GM19452 (cell line): ENCODE measurements at regions not wholly inside any gene's neighbourhood (a gene's known extent, or its start where the extent isn't known, plus 50 kb on each side); places are given as distances from the start of the nearest gene placed in this dataset.

Experiments
- ATAC-seq: cut with Tn5 transposase; IDR thresholded peaks from one replicate; pipeline ENCODE4 v1.9.1; 2021; ENCODE audit not compliant: unreplicated experiment

DNA sequence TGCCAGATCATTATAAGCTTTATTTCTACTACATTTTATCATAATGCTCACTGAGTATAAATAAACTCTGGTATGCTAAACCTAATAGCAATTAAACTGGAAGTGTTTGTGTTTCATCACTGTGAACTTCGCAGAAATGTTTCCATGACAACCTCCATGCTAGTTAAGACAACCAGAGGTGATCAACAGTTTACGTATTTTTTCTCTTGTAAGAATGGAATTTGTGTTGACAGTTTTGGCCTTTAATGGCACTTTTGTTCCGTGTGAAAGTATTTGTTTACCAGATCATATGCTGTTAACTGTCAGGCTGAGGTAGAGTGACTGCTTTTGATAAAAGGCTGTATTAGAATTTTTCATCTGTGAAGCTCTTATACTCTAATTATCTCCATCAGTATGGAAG is 212.1 kb upstream of the PPP1R3A start:
- ATAC-seq = no peak

DNA sequence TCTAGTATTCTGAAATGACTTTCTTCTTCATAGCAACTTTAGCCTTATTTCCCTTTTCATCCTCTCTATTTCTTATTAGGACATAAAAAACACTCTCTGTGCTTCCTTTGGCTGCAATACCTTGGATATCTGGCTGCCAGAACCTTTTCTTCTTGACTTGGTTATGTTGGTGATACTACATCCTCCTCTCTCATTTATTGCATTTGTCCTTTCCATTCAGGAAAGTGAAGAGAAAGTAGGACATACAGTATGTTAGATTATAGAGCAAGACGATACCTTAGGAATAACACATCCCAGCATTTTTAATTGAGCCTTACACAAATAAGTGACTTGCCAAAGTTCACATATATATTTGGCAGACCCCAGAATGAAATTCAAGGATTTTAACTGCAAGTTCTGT is 210.1 kb upstream of the PPP1R3A start:
- no peak for ATAC-seq

DNA sequence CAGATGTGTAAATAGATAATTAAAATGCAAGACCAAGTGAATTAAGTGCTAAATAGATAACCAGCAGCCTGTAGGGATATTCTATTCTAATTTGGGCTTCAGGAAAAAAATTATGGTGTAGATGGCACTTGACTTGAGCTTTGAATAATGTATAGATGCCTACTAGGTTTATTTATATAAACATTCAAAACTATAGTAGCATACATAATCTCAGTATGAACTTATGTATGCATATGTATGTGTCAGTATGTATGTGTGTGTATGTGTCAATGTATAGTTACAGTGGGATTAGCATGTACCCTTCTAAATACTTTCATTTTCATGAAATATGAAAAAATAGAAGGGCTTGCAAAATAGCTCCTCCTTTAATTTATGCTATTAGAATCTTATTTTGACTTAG is 207.3 kb upstream of the PPP1R3A start:
- ATAC-seq = no peak

GRCh38 chr7:114112806-114113205 is 194.0 kb upstream of the PPP1R3A start:
- ATAC-seq = no peak

DNA sequence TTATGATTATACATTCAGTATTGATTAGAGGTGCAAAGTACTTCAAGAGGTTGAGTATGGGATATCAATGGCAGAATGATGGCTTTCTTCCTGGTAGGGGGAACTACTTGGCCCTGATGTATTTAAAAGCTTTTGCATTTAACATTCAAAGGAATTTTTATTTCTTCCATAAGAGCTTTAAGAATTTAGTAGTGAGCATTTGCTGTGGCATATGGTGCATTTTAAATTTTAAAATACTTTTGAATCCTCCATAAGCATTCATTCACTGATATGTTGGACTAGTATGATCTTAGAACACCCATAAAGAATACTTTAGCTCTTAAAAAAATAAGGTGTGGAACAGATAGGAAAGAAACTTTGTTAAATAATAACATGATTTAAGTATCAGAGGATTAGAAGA is 191.9 kb upstream of the PPP1R3A start:
- ATAC-seq = no peak

- no peak for ATAC-seq
Measured at GRCh38 chr7:114109721-114110120, 190.9 kb upstream of the PPP1R3A start.

DNA sequence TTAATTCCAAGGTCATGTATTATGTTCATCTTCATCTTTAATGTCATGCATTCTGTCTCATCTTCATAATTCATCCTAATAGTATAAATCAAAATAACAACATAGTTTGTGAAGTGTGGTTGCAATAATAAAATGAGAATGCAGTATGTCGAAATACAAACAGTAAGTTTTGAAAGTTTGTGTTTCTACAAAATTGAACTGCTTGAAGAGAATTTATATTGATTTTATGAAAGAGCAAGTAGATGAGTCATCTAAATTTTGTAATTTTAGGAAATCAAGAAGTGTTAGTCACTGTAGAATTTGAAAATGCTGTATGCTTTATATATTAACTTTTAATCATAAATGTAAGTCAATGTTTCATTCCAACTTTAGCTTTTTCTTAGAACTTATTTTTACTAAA is 190.5 kb upstream of the PPP1R3A start:
- no peak for ATAC-seq

- ATAC-seq = no peak
Measured at GRCh38 chr7:114108510-114108909, 189.7 kb upstream of the PPP1R3A start.

DNA sequence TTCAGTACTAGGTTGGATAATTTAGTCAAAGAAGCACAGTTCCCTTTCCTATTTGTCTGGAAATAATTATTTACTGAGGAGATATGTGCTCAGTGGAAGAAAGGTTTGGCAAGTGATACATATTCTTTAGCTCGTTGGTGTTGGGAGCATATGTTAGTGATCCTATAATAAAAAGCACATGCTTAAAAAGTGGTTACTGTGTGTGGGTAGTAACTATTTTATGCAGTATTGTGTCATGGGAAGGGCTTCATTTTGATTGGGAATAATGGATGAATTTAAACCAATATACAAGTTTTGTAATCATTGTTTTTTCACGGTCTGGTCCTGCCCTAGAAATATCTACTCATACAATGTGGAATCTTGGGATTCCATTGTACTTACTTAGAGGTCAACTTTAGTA is 188.7 kb upstream of the PPP1R3A start:
- ATAC-seq = no peak

GRCh38 chr7:114104035-114104434 is 185.2 kb upstream of the PPP1R3A start:
- no peak for ATAC-seq

GRCh38 chr7:114102996-114103395 is 184.2 kb upstream of the PPP1R3A start:
- ATAC-seq = no peak

- ATAC-seq = no peak
Measured at GRCh38 chr7:114102131-114102530, 183.3 kb upstream of the PPP1R3A start.

DNA sequence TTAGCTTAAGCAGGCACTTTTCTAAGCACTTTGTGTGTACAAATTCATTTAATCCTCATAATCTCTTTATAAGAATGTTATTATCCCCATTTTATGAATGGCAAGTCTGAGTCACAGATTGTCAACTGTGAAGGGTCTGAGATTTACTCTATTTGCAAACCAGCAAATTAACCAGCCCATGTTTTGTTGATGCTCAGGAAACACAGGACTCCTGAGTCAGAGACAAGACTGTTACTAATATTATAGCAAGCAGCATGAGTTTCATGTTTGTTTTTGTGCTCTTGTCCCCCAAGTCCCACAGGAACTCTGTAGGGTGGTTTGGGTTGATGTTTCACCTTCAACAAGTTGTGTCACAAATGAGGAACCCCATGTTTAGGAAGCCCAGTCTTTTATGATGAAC is 182.0 kb upstream of the PPP1R3A start:
- no peak for ATAC-seq

DNA sequence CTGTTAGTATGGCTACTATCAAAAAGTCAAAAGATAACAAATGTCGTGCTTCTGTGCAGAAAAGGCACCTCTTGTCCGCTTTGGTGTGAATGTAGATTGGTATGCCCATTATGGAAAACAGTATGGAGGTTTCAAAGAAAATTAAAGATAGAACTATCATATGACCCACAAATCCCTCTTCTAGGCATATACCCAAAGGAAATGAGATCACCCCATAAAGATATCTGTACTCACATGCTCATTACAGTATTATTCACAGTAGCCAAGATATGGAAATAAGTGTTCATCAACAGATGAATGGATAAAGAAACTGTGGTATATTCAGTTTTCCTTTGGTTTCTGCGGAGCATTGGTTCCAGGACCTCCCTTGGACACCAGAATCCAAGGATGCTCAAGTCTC is 180.5 kb upstream of the PPP1R3A start:
- ATAC-seq = no peak

DNA sequence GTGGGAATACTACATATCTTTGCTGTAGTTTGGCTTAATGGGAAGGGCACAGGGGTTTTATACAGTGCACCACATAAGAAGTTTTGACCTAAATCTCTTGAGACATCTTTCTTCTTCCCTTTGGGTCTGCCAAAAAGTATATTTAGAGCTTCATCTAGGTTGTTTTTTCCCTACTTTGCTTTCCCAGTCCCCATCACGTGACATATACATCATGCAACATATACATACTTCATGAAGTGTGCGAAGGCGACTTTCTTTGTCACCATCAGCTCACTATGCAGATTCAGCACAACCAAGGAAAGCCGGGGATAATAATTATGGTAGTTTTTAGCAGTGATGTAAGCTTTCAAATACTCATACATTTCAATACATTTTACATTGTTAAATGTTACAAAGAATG is 177.1 kb upstream of the PPP1R3A start:
- no peak for ATAC-seq

- no peak for ATAC-seq
Measured at GRCh38 chr7:114088470-114088940, 169.7 kb upstream of the PPP1R3A start.

DNA sequence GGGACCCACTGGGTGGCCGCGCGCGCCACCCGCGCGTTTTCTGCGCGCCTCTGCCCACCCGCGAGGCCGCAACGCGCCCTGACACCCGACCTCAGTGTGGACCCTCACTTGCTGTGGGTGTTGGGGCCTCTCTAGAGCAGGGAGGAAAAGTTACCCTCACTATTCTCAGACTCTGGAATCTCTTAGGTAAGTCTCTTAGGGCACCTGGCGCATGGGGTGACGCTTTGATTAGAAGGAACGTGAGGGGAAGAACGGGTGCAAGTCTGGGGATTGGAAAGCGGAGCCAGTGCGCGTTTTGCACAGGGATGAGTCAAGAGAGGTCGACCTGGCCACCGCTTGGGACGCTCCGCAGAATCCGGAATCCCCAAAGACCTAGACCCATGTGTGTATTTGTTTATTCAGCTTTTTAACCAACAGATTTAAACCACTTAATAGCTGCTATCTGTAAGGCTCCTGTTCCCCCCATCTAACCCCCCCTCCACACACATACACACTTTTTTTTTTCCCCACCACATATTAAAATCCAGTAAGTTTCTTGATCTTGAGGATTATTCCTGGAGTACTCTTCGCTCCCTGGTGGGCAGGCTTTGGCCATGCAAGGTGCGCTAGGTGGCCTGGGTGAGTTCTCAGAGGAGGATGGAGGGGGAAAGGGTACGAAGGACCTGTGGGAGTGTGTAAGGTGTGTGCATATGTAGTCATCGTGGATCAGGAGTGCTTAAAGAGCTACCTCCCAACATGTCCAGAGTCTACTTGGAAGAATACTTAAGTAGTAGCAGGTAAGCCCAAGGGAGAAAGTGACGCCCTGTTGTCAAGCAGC is 169.1 kb upstream of the PPP1R3A start:
- ATAC-seq = no peak

DNA sequence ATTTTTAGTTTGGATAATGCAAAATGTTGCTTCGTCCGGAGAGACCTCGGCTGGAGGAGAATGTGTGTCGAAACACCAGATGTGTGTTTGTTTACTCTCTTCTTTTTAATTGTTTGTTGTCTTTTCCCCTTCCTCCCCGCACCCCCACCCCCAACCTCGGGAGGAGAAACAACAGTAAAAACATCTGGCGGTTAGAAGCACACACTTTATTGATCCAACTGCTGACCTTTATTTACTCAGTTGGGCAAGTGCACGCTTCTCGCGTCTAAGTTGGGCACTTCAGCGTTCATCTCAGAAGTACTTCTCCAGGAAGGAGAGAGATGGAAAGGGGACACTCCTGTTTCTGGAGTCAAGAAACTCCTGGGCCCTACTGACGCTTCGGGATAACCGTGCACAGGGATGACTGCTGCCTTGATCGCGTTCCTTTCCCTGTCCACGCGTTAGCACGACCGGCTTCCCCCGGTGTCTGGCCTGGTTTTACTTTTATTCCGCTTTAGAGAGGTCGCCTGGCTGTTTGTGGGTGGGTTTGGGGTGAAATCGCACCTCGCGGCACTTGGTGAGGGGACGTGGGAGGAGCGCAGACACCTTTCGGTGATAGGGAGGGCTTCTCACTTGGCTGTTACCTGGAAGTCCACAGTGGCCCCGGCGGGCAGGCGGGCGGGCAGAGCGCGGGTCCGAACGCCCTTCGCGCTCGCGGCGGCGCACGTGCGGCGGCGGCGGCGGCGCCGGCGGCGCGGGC is 168.3 kb upstream of the PPP1R3A start:
- ATAC-seq = no peak

GRCh38 chr7:114086537-114086913 is 167.7 kb upstream of the PPP1R3A start:
- no peak for ATAC-seq

DNA sequence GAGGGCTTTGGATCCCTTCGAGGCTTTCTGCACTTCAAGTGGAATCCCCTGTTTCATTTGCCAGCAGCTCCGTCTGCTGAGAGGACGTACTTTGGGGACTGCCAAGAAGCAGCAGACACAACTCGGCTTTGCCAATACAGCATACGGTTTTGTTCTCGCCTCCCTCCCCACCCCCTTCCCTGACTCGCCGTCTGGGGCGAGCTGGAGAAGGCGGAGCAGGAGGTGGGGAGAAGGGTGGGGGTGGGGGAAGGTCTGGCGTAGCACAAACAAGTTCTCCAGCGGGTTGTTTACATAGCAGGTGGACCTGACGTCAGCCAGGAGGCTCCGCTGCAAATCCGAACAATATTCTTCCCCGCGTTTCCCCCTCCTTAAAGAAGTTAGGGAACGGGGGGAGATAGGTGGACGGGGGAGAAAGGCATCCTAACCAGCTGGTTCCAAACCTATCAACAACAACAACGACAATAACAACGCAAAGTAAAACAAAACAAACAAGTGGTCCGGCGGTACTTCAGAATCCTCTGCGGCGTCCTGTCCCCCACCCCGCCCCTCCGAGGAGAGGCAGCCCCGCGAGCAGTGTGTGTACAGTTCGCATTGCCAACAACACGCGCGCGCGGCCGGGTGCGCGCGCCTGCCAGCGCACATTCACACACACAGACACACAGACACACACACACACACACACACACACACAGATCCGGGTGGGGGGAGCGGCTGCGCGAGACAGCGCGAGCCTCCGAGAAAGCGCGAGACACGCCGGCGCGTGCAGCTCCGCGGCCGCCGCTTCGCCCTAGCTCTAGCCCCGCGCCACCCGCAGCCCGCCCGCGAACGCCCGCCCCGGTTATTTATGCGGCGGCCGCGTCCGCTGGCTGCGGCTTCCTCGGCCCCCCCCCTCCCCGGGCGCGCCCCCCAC is 167.0 kb upstream of the PPP1R3A start:
- no peak for ATAC-seq

DNA sequence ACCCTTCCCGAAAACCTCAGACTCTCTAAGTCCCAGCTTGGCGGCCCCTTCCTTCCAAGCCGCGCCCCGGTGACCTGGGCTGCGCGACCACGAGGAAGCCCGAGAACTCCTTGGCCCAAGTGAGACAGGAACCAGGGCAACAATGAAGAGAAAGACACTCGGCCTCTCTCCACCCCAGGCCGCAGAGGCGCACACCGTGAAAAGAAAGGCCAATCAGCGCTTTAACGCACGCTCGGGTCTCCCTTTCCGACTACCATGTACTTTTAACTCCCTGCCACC is 166.4 kb upstream of the PPP1R3A start:
- no peak for ATAC-seq
